ENCODE measurements at regions not wholly inside any gene's neighbourhood (a gene's known extent, or its start where the extent isn't known, plus 50 kb on each side); places are given as distances from the start of the nearest gene placed in this dataset.

- Histone ChIP-seq H3K4me1 (ENCODE audit: insufficient read depth, low read length) (peaks cover 3% of the 10 kb centered on the region), H3K36me3 (ENCODE audit: insufficient read depth, low read length) (no peaks in the 10 kb centered on the region), H3K27me3 (ENCODE audit: insufficient read depth, low read length) (peaks cover 4% of the 10 kb centered on the region), H3K9me3 (ENCODE audit: low read length) (no peaks in the 10 kb centered on the region), H2AFZ (ENCODE audit: low read depth, low read length) (no peak overlapping the region), H3K4me3 (ENCODE audit: low read length) (no peak overlapping the region)
Measured at GRCh38 chr1:112807999-112808398, 92.9 kb upstream of the PPM1J start.

- H3K9me3 ChIP-seq (ENCODE audit: low read length): no peaks in the 10 kb centered on the region
- H2AFZ ChIP-seq (ENCODE audit: low read depth, low read length): no peak overlapping the region
- H3K4me1 ChIP-seq (ENCODE audit: insufficient read depth, low read length): peaks cover 3% of the 10 kb centered on the region
- no peaks in the 10 kb centered on the region for H3K36me3 ChIP-seq (ENCODE audit: insufficient read depth, low read length)
- H3K27me3 ChIP-seq (ENCODE audit: insufficient read depth, low read length): peaks cover 4% of the 10 kb centered on the region
- H3K4me3 ChIP-seq (ENCODE audit: low read length): no peak overlapping the region
Measured at GRCh38 chr1:112807117-112807516, 92.0 kb upstream of the PPM1J start.

GRCh38 chr1:112806090-112806642 is 91.0 kb upstream of the PPM1J start:
- no peaks in the 10 kb centered on the region for H3K9me3 ChIP-seq (ENCODE audit: low read length)
- H2AFZ ChIP-seq (ENCODE audit: low read depth, low read length): no peak overlapping the region
- no peak overlapping the region for H3K4me3 ChIP-seq (ENCODE audit: low read length)
- H3K4me1 ChIP-seq (ENCODE audit: insufficient read depth, low read length): peaks cover 3% of the 10 kb centered on the region
- no peaks in the 10 kb centered on the region for H3K36me3 ChIP-seq (ENCODE audit: insufficient read depth, low read length)
- peaks cover 6% of the 10 kb centered on the region for H3K27me3 ChIP-seq (ENCODE audit: insufficient read depth, low read length)

GRCh38 chr1:112805155-112805853 is 90.2 kb upstream of the PPM1J start:
- peaks cover 6% of the 10 kb centered on the region for H3K27me3 ChIP-seq (ENCODE audit: insufficient read depth, low read length)
- no peaks in the 10 kb centered on the region for H3K9me3 ChIP-seq (ENCODE audit: low read length)
- H3K4me1 ChIP-seq (ENCODE audit: insufficient read depth, low read length): peaks cover 3% of the 10 kb centered on the region
- no peak overlapping the region for H3K4me3 ChIP-seq (ENCODE audit: low read length)
- no peak overlapping the region for H2AFZ ChIP-seq (ENCODE audit: low read depth, low read length)
- H3K36me3 ChIP-seq (ENCODE audit: insufficient read depth, low read length): no peaks in the 10 kb centered on the region

GRCh38 chr1:112803906-112804762 is 89.0 kb upstream of the PPM1J start:
- no peak overlapping the region for H2AFZ ChIP-seq (ENCODE audit: low read depth, low read length)
- H3K4me1 ChIP-seq (ENCODE audit: insufficient read depth, low read length): no peaks in the 10 kb centered on the region
- H3K9me3 ChIP-seq (ENCODE audit: low read length): no peaks in the 10 kb centered on the region

GRCh38 chr1:112800289-112800688 is 85.2 kb upstream of the PPM1J start:
- Histone ChIP-seq H3K4me3 (ENCODE audit: low read length) (no peak overlapping the region), H3K9me3 (ENCODE audit: low read length) (no peaks in the 10 kb centered on the region), H3K36me3 (ENCODE audit: insufficient read depth, low read length) (no peaks in the 10 kb centered on the region), H2AFZ (ENCODE audit: low read depth, low read length) (no peak overlapping the region), H3K27me3 (ENCODE audit: insufficient read depth, low read length) (peaks cover 2% of the 10 kb centered on the region), H3K4me1 (ENCODE audit: insufficient read depth, low read length) (no peaks in the 10 kb centered on the region)

More at GRCh38 chr1:112803906-112804762, 89.0 kb upstream of the PPM1J start:
- Histone ChIP-seq H3K4me3 (ENCODE audit: low read length) (no peak overlapping the region), H3K27me3 (ENCODE audit: insufficient read depth, low read length) (peaks cover 6% of the 10 kb centered on the region), H3K36me3 (ENCODE audit: insufficient read depth, low read length) (no peaks in the 10 kb centered on the region)

GRCh38 chr1:112798292-112798691 is 83.2 kb upstream of the PPM1J start:
- Histone ChIP-seq H3K9me3 (ENCODE audit: low read length) (no peaks in the 10 kb centered on the region), H3K36me3 (ENCODE audit: insufficient read depth, low read length) (no peaks in the 10 kb centered on the region), H3K27me3 (ENCODE audit: insufficient read depth, low read length) (peaks cover 2% of the 10 kb centered on the region), H3K4me1 (ENCODE audit: insufficient read depth, low read length) (no peaks in the 10 kb centered on the region), H2AFZ (ENCODE audit: low read depth, low read length) (no peak overlapping the region), H3K4me3 (ENCODE audit: low read length) (no peak overlapping the region)

- Histone ChIP-seq H3K4me1 (ENCODE audit: insufficient read depth, low read length) (no peaks in the 10 kb centered on the region), H3K4me3 (ENCODE audit: low read length) (no peak overlapping the region), H3K9me3 (ENCODE audit: low read length) (no peaks in the 10 kb centered on the region), H3K27me3 (ENCODE audit: insufficient read depth, low read length) (peaks cover 2% of the 10 kb centered on the region), H2AFZ (ENCODE audit: low read depth, low read length) (no peak overlapping the region), H3K36me3 (ENCODE audit: insufficient read depth, low read length) (no peaks in the 10 kb centered on the region)
Measured at GRCh38 chr1:112797224-112797623, 82.1 kb upstream of the PPM1J start.

- no peaks in the 10 kb centered on the region for H3K27me3 ChIP-seq (ENCODE audit: insufficient read depth, low read length)
- no peak overlapping the region for H3K4me3 ChIP-seq (ENCODE audit: low read length)
- no peak overlapping the region for H2AFZ ChIP-seq (ENCODE audit: low read depth, low read length)
- H3K4me1 ChIP-seq (ENCODE audit: insufficient read depth, low read length): no peaks in the 10 kb centered on the region
- no peaks in the 10 kb centered on the region for H3K9me3 ChIP-seq (ENCODE audit: low read length)
- H3K36me3 ChIP-seq (ENCODE audit: insufficient read depth, low read length): no peaks in the 10 kb centered on the region
Measured at GRCh38 chr1:112794654-112795239, 79.6 kb upstream of the PPM1J start.

- H3K4me3 ChIP-seq (ENCODE audit: low read length): no peak overlapping the region
- H3K9me3 ChIP-seq (ENCODE audit: low read length): no peaks in the 10 kb centered on the region
- H3K4me1 ChIP-seq (ENCODE audit: insufficient read depth, low read length): no peaks in the 10 kb centered on the region
- no peaks in the 10 kb centered on the region for H3K27me3 ChIP-seq (ENCODE audit: insufficient read depth, low read length)
- H3K36me3 ChIP-seq (ENCODE audit: insufficient read depth, low read length): no peaks in the 10 kb centered on the region
- no peak overlapping the region for H2AFZ ChIP-seq (ENCODE audit: low read depth, low read length)
Measured at GRCh38 chr1:112793631-112794565, 78.8 kb upstream of the PPM1J start.

- H3K36me3 ChIP-seq (ENCODE audit: insufficient read depth, low read length): no peaks in the 10 kb centered on the region
- no peak overlapping the region for H2AFZ ChIP-seq (ENCODE audit: low read depth, low read length)
- H3K9me3 ChIP-seq (ENCODE audit: low read length): no peaks in the 10 kb centered on the region
- no peaks in the 10 kb centered on the region for H3K4me1 ChIP-seq (ENCODE audit: insufficient read depth, low read length)
- H3K27me3 ChIP-seq (ENCODE audit: insufficient read depth, low read length): peaks cover 3% of the 10 kb centered on the region
- H3K4me3 ChIP-seq (ENCODE audit: low read length): no peak overlapping the region
Measured at GRCh38 chr1:112791723-112792104, 76.6 kb upstream of the PPM1J start.

- no peaks in the 10 kb centered on the region for H3K9me3 ChIP-seq (ENCODE audit: low read length)
- H3K27me3 ChIP-seq (ENCODE audit: insufficient read depth, low read length): peaks cover 3% of the 10 kb centered on the region
- no peaks in the 10 kb centered on the region for H3K36me3 ChIP-seq (ENCODE audit: insufficient read depth, low read length)
- H3K4me1 ChIP-seq (ENCODE audit: insufficient read depth, low read length): no peaks in the 10 kb centered on the region
- no peak overlapping the region for H3K4me3 ChIP-seq (ENCODE audit: low read length)
- H2AFZ ChIP-seq (ENCODE audit: low read depth, low read length): no peak overlapping the region
Measured at GRCh38 chr1:112790920-112791722, 76.0 kb upstream of the PPM1J start.

All from neuron (in vitro differentiated cells).